ENCODE measurements at regions not wholly inside any gene's neighbourhood (a gene's known extent, or its start where the extent isn't known, plus 50 kb on each side); places are given as distances from the start of the nearest gene placed in this dataset.
"Not testable (repeated sequence)": the region's sequence is repeated elsewhere in the genome, so short reads cannot be mapped to it uniquely, and the experiment has no call there.

DNA sequence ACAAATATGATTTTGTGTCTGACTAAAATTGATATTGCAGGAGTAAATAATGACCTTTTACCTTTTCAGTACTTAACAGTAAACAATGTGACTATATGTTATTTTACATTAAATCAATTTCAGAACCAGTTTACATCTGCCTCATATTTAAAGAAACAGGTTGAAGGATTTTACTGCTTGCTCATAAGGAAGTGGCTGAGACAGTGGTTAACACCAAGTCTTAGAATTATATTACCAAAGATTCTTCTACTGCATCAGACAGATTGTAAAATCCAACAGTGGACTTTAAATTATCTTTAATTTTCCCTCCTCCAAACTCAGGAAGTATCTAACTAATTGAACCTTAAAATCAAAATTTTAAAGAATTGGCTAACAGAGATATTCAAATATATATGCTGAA lies 1929.9 kb downstream of the PCDH9 start:
- H3K36me3 ChIP-seq = no peaks in the 10 kb centered on the region
- TF ChIP-seq, protein P1, sequence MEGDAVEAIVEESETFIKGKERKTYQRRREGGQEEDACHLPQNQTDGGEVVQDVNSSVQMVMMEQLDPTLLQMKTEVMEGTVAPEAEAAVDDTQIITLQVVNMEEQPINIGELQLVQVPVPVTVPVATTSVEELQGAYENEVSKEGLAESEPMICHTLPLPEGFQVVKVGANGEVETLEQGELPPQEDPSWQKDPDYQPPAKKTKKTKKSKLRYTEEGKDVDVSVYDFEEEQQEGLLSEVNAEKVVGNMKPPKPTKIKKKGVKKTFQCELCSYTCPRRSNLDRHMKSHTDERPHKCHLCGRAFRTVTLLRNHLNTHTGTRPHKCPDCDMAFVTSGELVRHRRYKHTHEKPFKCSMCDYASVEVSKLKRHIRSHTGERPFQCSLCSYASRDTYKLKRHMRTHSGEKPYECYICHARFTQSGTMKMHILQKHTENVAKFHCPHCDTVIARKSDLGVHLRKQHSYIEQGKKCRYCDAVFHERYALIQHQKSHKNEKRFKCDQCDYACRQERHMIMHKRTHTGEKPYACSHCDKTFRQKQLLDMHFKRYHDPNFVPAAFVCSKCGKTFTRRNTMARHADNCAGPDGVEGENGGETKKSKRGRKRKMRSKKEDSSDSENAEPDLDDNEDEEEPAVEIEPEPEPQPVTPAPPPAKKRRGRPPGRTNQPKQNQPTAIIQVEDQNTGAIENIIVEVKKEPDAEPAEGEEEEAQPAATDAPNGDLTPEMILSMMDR (IDR thresholded peaks at IDR 0.05) = no peak
- TF ChIP-seq POLR2A (IDR thresholded peaks at IDR 0.05) = no peak
- no peak for TF ChIP-seq EP300 (IDR thresholded peaks at IDR 0.05)
- TF ChIP-seq POLR2AphosphoS5 (IDR thresholded peaks at IDR 0.05) = no peak
- H3K9me3 ChIP-seq = no peaks in the 10 kb centered on the region
- no peaks in the 10 kb centered on the region for H3K27me3 ChIP-seq
- no peak for ATAC-seq
- no peaks in the 10 kb centered on the region for H3K4me1 ChIP-seq
- H3K27ac ChIP-seq = no peak overlapping the region
- H3K4me3 ChIP-seq = no peak overlapping the region

DNA sequence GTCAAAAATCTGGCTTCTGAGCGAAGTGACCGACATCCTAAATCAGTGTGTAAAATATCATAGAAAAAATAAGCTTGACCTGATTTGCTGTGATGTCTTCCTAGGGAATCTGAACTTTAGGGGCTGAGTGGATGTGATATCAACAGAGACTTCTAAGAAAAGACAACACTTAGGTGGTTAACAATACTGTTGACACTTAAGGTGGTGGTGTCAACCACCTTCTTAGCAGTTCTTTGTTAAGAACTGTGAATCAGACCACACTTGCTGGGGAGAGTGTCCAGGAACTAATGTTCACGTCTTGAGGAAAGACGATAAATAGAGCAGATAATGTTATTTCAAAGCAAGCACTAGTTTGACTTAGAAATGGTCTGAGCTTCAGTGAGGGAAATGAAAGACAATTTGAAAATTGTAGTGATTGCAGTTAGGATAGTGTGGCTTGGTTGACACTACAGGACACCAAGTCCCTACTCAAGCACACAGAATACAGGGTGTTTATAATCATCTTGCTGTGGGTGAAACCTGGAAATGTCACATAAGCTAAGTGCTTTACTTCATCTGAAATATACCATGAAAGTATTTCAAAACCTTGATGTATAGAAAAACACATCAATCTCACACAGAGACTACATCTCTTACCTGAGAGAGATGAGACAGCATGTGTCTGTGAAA lies 1936.5 kb downstream of the PCDH9 start:
- no peak overlapping the region for H3K27ac ChIP-seq
- no peaks in the 10 kb centered on the region for H3K27me3 ChIP-seq
- WGBS, 2 donors (ENCODE audit: low coverage in 1 of 2) = 81 to 87% methylated on average over 4 of the region's 4 CpGs
- no peaks in the 10 kb centered on the region for H3K9me3 ChIP-seq
- H3K4me3 ChIP-seq = no peak overlapping the region
- ATAC-seq = no peak
- no peaks in the 10 kb centered on the region for H3K36me3 ChIP-seq
- TF ChIP-seq POLR2A (IDR thresholded peaks at IDR 0.05) (no peak), EP300 (IDR thresholded peaks at IDR 0.05) (no peak), POLR2AphosphoS5 (IDR thresholded peaks at IDR 0.05) (no peak)
- TF ChIP-seq, protein P1 (IDR thresholded peaks at IDR 0.05) = no peak
- no peaks in the 10 kb centered on the region for H3K4me1 ChIP-seq

DNA sequence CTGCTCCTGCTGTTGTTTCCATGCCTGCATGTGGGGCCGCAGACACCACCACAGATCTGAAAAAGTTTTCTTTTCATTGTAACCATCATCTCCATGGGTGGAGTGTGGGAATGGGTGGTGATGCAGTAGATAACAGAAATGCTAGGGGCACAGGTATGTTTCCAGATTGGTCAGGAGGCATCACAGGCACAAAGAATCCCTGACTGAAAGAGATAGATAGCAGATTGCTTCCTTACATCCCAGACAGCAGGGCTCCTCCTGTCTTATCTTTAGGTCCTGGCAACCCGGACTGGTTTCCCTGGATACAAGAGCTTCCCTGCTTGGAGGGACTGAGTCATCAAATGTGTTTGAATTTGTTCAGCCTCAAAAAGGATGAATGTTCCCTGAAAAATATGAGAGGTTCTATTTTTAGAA lies 1937.6 kb downstream of the PCDH9 start:
- H3K4me1 ChIP-seq = no peaks in the 10 kb centered on the region
- H3K9me3 ChIP-seq = no peaks in the 10 kb centered on the region
- 36 to 47% methylated on average over 2 of the region's 2 CpGs for WGBS, 2 donors (ENCODE audit: low coverage in 1 of 2)
- no peaks in the 10 kb centered on the region for H3K36me3 ChIP-seq
- no peak overlapping the region for H3K4me3 ChIP-seq
- TF ChIP-seq POLR2A (IDR thresholded peaks at IDR 0.05) (no peak), POLR2AphosphoS5 (IDR thresholded peaks at IDR 0.05) (no peak)
- H3K27ac ChIP-seq = no peak overlapping the region
- H3K27me3 ChIP-seq = no peaks in the 10 kb centered on the region
- ATAC-seq = no peak

DNA sequence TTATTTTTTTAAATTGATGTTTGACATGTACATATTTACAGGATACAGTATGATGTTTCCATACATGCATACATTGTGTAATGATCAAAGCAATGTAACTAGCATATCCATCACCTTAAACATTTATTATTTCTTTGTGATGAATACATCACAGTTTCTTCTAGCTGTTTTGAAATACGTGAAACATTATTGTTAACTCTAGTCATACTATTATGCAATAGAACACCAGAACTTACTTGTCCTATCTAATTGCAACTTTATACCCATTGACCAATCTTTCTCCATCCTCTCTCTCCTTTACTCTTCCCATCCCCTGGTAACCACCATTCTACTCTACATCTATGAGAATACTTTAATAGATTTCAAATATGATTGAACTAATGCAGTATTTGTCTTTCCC lies 1942.7 kb downstream of the PCDH9 start:
- no peaks in the 10 kb centered on the region for H3K27me3 ChIP-seq
- H3K9me3 ChIP-seq = no peaks in the 10 kb centered on the region
- H3K27ac ChIP-seq = no peak overlapping the region
- no peak for TF ChIP-seq POLR2A (IDR thresholded peaks at IDR 0.05)
- no peak for ATAC-seq
- H3K4me3 ChIP-seq = no peak overlapping the region
- H3K36me3 ChIP-seq = no peaks in the 10 kb centered on the region
- no peaks in the 10 kb centered on the region for H3K4me1 ChIP-seq
- WGBS, 2 donors (ENCODE audit: low coverage in 1 of 2) = 82 to 94% methylated on average over 1 of the region's 1 CpG

DNA sequence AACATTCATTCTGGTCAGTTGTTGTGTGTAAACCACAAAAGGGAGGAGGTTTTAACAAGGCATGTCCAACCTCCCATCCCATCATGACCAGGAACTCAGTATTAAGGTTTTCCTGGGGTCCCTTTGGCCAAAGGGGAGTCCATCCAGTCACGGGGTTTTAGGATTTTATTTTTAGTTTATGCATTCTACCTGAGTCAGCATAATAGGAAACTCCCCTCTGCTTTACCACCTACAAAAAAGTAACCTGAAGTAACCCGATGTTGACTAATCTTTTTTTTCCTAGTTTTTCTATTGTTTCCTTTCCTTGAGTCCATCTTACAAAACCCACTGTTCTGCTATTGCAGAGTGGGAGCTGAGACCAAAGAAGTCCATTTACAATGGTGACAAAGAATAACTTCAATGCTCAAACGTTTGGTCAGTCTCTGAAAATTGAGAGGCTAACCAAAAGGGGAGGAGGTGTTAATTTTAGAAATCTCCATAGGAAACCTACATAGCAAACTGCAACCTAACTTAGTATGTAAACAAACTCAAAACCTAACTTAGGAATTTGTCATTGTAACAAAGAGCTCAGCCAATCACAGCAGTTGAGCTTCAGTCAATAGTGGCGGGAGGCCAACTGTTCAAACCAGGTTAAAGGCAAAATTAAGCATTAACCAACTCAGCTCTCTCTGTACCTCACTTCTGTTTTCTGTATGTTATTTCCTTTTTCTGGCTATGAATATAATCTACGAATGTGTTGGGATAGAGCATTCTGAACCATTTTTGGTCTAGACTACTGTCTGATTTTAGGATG lies 1954.1 kb downstream of the PCDH9 start:
- no peaks in the 10 kb centered on the region for H3K27me3 ChIP-seq
- ATAC-seq = no peak
- WGBS, 2 donors (ENCODE audit: low coverage in 1 of 2) = 82% methylated on average over 5 of the region's 5 CpGs
- H3K9me3 ChIP-seq = peaks cover 0 to 15% (median 0%) of the 10 kb centered on the region in 3 donors
- no peaks in the 10 kb centered on the region for H3K4me1 ChIP-seq
- H3K27ac ChIP-seq = no peak overlapping the region
- TF ChIP-seq POLR2A (IDR thresholded peaks at IDR 0.05) = no peak
- no peak for TF ChIP-seq POLR2AphosphoS5 (IDR thresholded peaks at IDR 0.05)
- no peak for TF ChIP-seq EP300 (IDR thresholded peaks at IDR 0.05)
- TF ChIP-seq, protein P1 (IDR thresholded peaks at IDR 0.05) = no peak
- no peaks in the 10 kb centered on the region for H3K36me3 ChIP-seq
- H3K4me3 ChIP-seq = no peak overlapping the region

DNA sequence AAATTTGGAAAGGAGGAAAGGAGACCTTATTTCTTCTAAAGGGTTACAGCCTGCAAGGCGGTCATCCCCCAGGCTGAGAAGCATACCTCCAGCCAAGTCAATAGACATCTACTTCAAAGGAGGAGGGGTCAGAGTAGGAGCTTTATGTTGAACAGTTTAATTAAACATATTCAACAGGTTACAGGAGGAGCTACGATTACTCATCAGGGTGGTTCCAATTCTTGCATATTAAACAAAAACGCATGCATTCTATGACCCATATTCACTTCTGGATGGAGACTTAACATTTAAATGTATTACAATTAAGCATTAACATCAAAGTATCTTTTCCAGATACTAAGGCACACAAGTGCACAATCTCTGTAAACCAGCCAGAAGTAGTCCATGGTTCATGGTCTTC lies 1955.0 kb downstream of the PCDH9 start:
- ATAC-seq = no peak
- WGBS, 2 donors (ENCODE audit: low coverage in 1 of 2) = 77 to 100% methylated on average over 3 of the region's 3 CpGs

DNA sequence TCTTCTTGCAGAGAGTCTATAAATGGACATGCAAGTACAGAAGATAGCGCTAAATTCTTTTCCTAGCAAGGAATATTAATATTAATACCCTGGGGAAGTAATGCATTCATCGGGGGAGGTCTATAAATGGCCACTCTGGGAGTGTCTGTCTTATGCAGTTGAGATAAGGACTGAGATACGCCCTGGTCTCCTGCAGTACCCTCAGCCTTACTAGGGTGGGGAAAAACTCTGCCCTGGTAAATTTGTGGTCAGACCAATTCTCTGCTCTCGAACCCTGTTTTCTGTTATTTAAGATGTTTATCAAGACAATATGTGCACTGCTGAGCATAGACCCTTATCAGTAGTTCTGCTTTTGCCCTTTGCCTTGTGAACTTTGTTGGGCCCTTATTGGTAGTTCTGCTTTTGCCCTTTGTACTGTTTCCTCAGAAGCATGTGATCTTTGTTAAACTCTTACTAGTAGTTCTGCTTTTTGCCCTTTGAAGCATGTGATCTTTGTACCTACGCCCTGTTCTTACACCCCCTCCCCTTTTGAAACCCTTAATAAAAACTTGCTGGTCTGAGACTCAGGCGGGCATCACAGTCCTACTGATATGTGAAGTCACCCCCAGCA lies 1956.2 kb downstream of the PCDH9 start:
- 92 to 96% methylated on average over 5 to 6 of the region's 6 CpGs for WGBS, 2 donors (ENCODE audit: low coverage in 1 of 2)
- not testable (repeated sequence) for ATAC-seq

More for the DNA sequence above, 1955.0 kb downstream of the PCDH9 start:
- no peaks in the 10 kb centered on the region for H3K36me3 ChIP-seq
- H3K4me3 ChIP-seq = no peak overlapping the region
- H3K27me3 ChIP-seq = no peaks in the 10 kb centered on the region
- H3K9me3 ChIP-seq = peaks cover 0 to 15% (median 0%) of the 10 kb centered on the region in 3 donors
- TF ChIP-seq POLR2A (IDR thresholded peaks at IDR 0.05) (no peak), EP300 (IDR thresholded peaks at IDR 0.05) (no peak), POLR2AphosphoS5 (IDR thresholded peaks at IDR 0.05) (no peak)
- TF ChIP-seq, protein P1 (IDR thresholded peaks at IDR 0.05) = no peak
- H3K4me1 ChIP-seq = no peaks in the 10 kb centered on the region
- H3K27ac ChIP-seq = no peak overlapping the region

More for the DNA sequence above, 1956.2 kb downstream of the PCDH9 start:
- H3K4me3 ChIP-seq, H3K27ac ChIP-seq, H3K36me3 ChIP-seq, H3K4me1 ChIP-seq, H3K27me3 ChIP-seq: not testable (repeated sequence)
- H3K9me3 ChIP-seq = peaks cover 0 to 15% (median 0%) of the 10 kb centered on the region in 3 donors

Measured in gastroesophageal sphincter (tissue), 4 donors.